ENCODE measurements at regions not wholly inside any gene's neighbourhood (a gene's known extent, or its start where the extent isn't known, plus 50 kb on each side); places are given as distances from the start of the nearest gene placed in this dataset.
A peak's percentile ranks its signal among the peaks of the same experiment; 100 is the strongest.

DNA sequence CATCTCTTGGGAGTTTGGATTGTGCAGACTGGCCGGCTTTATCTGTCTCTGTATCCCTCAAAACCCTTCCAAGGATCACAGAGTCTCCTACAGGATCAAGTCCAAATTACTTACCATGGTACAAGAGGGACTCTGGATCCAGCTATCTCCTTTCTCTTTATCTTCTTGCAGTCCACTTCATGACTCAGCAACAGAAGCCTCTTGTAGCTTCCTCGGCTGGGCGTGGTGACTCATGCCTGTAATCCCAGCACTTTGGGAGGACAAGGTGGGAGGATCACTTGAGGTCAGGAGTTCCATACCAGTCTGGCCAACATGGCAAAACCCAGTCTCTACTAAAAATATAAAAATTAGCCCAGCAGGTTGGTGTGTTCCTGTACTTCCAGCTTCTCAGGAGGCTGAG, 189.7 kb downstream of the BCAT1 start:
- Histone ChIP-seq H3K4me3 (ENCODE audit: low read depth, low read length) (no peak overlapping the region), H3K36me3 (ENCODE audit: control insufficient read depth, insufficient read depth, low read length) (no peaks in the 10 kb centered on the region), H3K27me3 (ENCODE audit: control insufficient read depth, insufficient read depth, low read length) (no peaks in the 10 kb centered on the region)
- FAIRE-seq: no peak
- peak; percentile 52 for DNase-seq (ENCODE audit: low read depth)
- TF ChIP-seq, protein P1, sequence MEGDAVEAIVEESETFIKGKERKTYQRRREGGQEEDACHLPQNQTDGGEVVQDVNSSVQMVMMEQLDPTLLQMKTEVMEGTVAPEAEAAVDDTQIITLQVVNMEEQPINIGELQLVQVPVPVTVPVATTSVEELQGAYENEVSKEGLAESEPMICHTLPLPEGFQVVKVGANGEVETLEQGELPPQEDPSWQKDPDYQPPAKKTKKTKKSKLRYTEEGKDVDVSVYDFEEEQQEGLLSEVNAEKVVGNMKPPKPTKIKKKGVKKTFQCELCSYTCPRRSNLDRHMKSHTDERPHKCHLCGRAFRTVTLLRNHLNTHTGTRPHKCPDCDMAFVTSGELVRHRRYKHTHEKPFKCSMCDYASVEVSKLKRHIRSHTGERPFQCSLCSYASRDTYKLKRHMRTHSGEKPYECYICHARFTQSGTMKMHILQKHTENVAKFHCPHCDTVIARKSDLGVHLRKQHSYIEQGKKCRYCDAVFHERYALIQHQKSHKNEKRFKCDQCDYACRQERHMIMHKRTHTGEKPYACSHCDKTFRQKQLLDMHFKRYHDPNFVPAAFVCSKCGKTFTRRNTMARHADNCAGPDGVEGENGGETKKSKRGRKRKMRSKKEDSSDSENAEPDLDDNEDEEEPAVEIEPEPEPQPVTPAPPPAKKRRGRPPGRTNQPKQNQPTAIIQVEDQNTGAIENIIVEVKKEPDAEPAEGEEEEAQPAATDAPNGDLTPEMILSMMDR (IDR thresholded peaks at IDR 0.05; ENCODE audit: insufficient read depth, low read length, severe bottlenecking): no peak

DNA sequence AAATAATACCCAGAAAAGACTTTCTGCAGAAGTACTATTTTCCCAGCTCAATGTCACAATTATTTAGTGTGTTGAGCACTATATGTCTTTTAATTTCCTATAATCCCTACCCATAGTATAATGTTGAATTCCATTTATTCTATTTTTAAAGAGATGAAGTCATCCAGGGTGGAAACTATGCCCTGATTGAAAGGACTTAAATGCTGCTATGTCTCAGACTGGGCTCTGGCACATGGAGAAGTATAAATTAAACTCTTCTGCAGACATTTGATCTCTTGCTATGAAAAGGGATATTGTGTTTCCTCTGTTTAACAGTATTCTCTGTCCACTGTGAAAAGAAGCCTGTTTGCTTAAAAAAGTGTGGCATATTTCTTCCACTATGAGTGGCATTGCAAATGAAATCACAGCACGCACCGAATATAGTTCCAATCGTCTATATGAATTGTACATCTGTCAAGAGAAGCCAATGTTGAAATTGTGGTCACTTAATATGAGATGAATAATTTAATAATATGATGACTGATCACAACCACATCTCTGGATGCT, 192.3 kb downstream of the BCAT1 start:
- H3K36me3 ChIP-seq (ENCODE audit: control insufficient read depth, insufficient read depth, low read length): no peaks in the 10 kb centered on the region
- FAIRE-seq: no peak
- no peaks in the 10 kb centered on the region for H3K27me3 ChIP-seq (ENCODE audit: control insufficient read depth, insufficient read depth, low read length)
- H3K4me3 ChIP-seq (ENCODE audit: low read depth, low read length): no peak overlapping the region
- TF ChIP-seq, protein P1 (IDR thresholded peaks at IDR 0.05; ENCODE audit: insufficient read depth, low read length, severe bottlenecking): no peak
- no peak for DNase-seq (ENCODE audit: low read depth)

DNA sequence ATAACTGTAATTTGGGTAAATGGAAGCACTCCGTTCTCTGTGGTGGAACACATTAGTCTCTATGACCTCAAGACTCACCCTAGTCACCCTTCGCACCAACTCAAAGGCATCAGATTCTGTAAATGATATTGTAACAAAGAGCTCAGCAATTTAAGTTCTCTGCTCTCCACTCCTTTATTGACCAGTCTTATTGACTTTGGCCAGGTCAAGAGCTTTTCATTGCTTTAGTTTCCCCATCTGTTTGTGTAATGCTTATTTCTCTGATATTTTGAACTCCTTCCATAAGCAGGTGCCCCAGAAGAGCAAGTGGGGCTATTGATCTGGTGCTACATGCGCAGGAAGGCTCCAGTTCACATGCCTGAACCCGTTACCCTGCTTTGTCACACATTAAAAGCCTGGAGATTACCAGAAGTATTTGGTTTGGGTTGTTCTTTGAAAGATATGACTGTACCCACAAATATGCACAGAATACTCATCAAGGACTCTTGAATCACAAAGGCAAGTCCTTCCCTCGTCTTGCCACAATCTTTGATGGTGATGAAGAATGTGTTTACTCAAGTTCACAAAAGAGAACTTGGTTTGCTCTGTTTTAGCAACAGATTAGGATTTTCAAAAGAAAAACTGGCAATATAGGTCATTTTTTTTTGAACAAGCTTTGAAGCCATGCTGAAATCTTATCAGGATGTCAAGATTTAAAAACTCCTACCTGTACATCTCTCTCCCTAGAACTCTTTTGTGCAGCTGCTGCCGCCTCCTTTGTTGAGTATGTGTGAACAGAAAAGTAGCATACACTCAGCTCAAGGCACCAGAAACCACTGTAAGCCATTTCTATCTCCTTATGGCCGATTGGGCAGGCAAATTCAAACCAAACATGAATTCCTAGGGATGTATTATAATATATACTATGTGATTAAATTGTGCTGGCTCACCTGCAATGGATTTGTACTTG, 193.9 kb downstream of the BCAT1 start:
- H3K4me3 ChIP-seq (ENCODE audit: low read depth, low read length): no peak overlapping the region
- FAIRE-seq (peak; percentile 98), DNase-seq (ENCODE audit: low read depth) (peak; percentile 99)
- no peaks in the 10 kb centered on the region for H3K36me3 ChIP-seq (ENCODE audit: control insufficient read depth, insufficient read depth, low read length)
- H3K27me3 ChIP-seq (ENCODE audit: control insufficient read depth, insufficient read depth, low read length): no peaks in the 10 kb centered on the region
- TF ChIP-seq, protein P1 (IDR thresholded peaks at IDR 0.05; ENCODE audit: insufficient read depth, low read length, severe bottlenecking): no peak

DNA sequence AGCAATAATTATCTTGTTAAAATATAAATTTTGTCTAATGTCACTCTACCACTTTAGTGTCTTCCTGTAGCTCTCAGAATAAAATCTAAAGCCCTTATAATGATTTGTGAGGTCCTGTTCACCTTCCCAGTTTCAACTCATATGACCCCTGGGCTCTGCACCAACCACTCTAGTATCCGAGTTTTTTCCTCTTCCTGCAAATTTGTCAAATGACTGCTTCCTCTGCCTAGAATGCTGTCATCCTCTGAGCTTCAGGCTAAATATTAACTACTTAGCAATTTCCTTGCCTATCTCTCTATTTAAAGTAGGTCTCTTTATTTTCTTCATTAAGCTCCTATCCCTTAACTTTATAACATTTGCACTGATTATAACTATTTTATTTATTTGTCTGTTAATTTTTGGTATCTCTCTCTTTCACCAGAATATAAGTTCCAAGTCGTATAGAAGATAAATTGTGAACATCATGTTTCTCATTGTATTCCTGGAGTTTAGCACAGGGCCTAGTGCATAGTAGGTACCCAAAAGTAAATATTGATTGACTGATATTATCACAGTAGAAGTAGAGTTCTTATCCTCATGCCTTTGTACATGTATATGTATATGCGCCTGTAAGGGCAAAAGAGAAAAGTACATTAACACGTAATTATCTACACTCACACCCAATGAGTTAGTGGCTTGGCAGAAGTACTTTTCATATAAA, 196.0 kb downstream of the BCAT1 start:
- DNase-seq (ENCODE audit: low read depth) (no peak), FAIRE-seq (no peak)

DNA sequence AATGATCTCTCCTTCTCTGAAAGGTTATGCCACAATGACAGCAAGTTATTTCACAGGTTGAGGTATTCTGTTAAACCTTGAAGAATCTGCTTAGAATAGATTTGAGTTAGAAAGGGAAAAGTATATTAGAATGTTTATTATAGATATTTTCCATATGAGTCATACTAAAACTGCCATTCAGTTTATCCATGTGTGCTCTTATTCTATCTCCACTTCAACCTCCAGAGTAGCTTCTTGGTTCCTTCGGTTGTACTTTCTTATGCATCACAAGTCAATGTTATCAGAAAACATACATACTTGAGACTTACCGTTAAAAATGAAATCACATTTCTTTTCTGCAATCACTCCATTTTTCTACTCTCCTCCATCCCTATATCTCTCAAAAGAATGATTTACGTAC, 197.7 kb downstream of the BCAT1 start:
- TF ChIP-seq, protein P1 (IDR thresholded peaks at IDR 0.05; ENCODE audit: insufficient read depth, low read length, severe bottlenecking): no peak
- no peak for FAIRE-seq
- Histone ChIP-seq H3K36me3 (ENCODE audit: control insufficient read depth, insufficient read depth, low read length) (no peaks in the 10 kb centered on the region), H3K4me3 (ENCODE audit: low read depth, low read length) (no peak overlapping the region), H3K27me3 (ENCODE audit: control insufficient read depth, insufficient read depth, low read length) (no peaks in the 10 kb centered on the region)
- DNase-seq (ENCODE audit: low read depth): no peak

More for the DNA sequence above, 196.0 kb downstream of the BCAT1 start:
- TF ChIP-seq, protein P1 (IDR thresholded peaks at IDR 0.05; ENCODE audit: insufficient read depth, low read length, severe bottlenecking): no peak
- Histone ChIP-seq H3K4me3 (ENCODE audit: low read depth, low read length) (no peak overlapping the region), H3K27me3 (ENCODE audit: control insufficient read depth, insufficient read depth, low read length) (no peaks in the 10 kb centered on the region), H3K36me3 (ENCODE audit: control insufficient read depth, insufficient read depth, low read length) (no peaks in the 10 kb centered on the region)

All from bronchial epithelial cell (primary cell).